Kidney tubule cell (primary cell): ENCODE measurements at regions not wholly inside any gene's neighbourhood (a gene's known extent, or its start where the extent isn't known, plus 50 kb on each side); places are given as distances from the start of the nearest gene placed in this dataset.

ENCODE experiments used
- DNase-seq: peaks from one replicate; pipeline ENCODE4 v3.0.0-alpha.2; 2018; ENCODE audit warnings: low spot score

GRCh38 chr3:194218646-194219453 is 82.9 kb downstream of the HES1 start:
- no peak for DNase-seq

- no peak for DNase-seq
Observed at GRCh38 chr3:194219826-194220410, 84.0 kb downstream of the HES1 start.

GRCh38 chr3:194220901-194221326 is 85.0 kb downstream of the HES1 start:
- DNase-seq, result peak; percentile 10

- DNase-seq, result no peak
Observed at GRCh38 chr3:194221336-194221735, 85.4 kb downstream of the HES1 start.

GRCh38 chr3:194223951-194224350 is 88.0 kb downstream of the HES1 start:
- no peak for DNase-seq

GRCh38 chr3:194224471-194225417 is 88.8 kb downstream of the HES1 start:
- DNase-seq, result no peak

GRCh38 chr3:194225418-194225812 is 89.5 kb downstream of the HES1 start:
- DNase-seq, result no peak

- DNase-seq, result no peak
Observed at GRCh38 chr3:194225988-194226663, 90.2 kb downstream of the HES1 start.

- DNase-seq, result no peak
Observed at GRCh38 chr3:194231929-194232832, 96.2 kb downstream of the HES1 start.

- DNase-seq, result no peak
Observed at GRCh38 chr3:194233150-194233549, 97.2 kb downstream of the HES1 start.

GRCh38 chr3:194235160-194235559 is 99.2 kb downstream of the HES1 start:
- DNase-seq, result no peak

GRCh38 chr3:194237110-194237509 is 101.2 kb downstream of the HES1 start:
- no peak for DNase-seq

GRCh38 chr3:194240766-194241165 is 104.8 kb downstream of the HES1 start:
- DNase-seq, result no peak

- DNase-seq, result no peak
Observed at GRCh38 chr3:194243172-194243837, 107.4 kb downstream of the HES1 start.

- no peak for DNase-seq
Observed at GRCh38 chr3:194244167-194244566, 107.0 kb downstream of the CPN2 start.

- DNase-seq, result no peak
Observed at GRCh38 chr3:194245474-194245873, 105.7 kb downstream of the CPN2 start.

GRCh38 chr3:194245975-194246561 is 105.1 kb downstream of the CPN2 start:
- no peak for DNase-seq

GRCh38 chr3:194246709-194247349 is 104.3 kb downstream of the CPN2 start:
- no peak for DNase-seq

GRCh38 chr3:194247350-194247740 is 103.8 kb downstream of the CPN2 start:
- DNase-seq, result no peak
